ENCODE measurements at regions not wholly inside any gene's neighbourhood (a gene's known extent, or its start where the extent isn't known, plus 50 kb on each side); places are given as distances from the start of the nearest gene placed in this dataset.

DNA sequence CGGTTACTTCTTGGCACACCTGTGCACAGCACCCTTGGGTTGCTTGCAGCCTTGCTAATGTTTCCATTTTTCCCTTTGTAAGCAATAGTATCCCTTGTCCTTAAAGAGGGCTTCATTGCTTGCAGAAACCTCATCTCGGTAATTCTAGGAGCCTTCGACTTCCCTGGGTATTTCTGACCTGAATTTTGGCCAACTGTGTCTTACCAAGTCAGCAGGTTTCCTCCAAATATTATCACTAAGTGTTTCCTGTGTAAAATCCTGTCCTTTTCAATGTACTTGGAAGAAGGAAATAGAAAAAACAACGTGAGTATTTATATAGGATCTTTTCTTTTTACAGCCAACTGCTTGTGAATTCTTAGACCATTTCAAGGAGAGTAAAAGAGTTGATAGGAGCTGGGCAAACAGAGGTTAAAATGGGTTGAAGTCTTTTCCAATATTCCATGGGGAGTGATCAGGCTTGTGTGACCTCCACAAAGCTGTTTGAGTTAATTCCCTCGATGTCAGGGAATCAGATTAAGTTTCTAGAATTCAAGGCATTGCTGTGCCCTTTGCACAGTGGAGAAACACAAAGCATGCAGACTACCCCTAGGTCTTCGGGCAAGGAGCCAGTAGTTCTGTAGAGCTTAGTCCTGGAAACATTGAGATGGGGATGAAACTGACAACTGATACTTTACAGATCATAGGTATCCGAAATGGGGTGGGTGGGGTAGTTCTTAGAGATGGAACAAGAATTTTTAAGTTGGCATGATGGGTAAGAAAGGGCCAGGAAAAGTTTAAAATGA is 209.9 kb downstream of the CPE start:
- TF ChIP-seq RAD21 (IDR thresholded peaks at IDR 0.05): no peak
- TF ChIP-seq, protein P1, sequence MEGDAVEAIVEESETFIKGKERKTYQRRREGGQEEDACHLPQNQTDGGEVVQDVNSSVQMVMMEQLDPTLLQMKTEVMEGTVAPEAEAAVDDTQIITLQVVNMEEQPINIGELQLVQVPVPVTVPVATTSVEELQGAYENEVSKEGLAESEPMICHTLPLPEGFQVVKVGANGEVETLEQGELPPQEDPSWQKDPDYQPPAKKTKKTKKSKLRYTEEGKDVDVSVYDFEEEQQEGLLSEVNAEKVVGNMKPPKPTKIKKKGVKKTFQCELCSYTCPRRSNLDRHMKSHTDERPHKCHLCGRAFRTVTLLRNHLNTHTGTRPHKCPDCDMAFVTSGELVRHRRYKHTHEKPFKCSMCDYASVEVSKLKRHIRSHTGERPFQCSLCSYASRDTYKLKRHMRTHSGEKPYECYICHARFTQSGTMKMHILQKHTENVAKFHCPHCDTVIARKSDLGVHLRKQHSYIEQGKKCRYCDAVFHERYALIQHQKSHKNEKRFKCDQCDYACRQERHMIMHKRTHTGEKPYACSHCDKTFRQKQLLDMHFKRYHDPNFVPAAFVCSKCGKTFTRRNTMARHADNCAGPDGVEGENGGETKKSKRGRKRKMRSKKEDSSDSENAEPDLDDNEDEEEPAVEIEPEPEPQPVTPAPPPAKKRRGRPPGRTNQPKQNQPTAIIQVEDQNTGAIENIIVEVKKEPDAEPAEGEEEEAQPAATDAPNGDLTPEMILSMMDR (IDR thresholded peaks at IDR 0.05; ENCODE audit: low read depth, low read length, missing input control): no peak
- no peak for TF ChIP-seq TAF1 (conservative IDR thresholded peaks at IDR 0.05)
- TF ChIP-seq SP1 (IDR thresholded peaks at IDR 0.05): no peak
